Mesothelial cell of epicardium (in vitro differentiated cells): ENCODE measurements at regions not wholly inside any gene's neighbourhood (a gene's known extent, or its start where the extent isn't known, plus 50 kb on each side); places are given as distances from the start of the nearest gene placed in this dataset.
A peak's percentile ranks its signal among the peaks of the same experiment; 100 is the strongest.
"Not testable (repeated sequence)": the region's sequence is repeated elsewhere in the genome, so short reads cannot be mapped to it uniquely, and the experiment has no call there.

Source experiments
- DNase-seq, 2 experiments: peaks; one replicate each; pipeline ENCODE4 v3.0.0; 2021; ENCODE audit warnings: low spot score in 2 of 2; ENCODE audit not compliant: unreplicated experiment in 2 of 2
- H3K27ac Mint-ChIP-seq: 2 replicates; pipeline ENCODE4 v1.8.0; 2021; ENCODE audit warnings: mixed read lengths
- H3K27me3 Mint-ChIP-seq: 2 replicates; pipeline ENCODE4 v1.8.0; 2021; ENCODE audit warnings: low read depth, mixed read lengths
- H3K36me3 Mint-ChIP-seq: 2 replicates; pipeline ENCODE4 v1.8.0; 2021; ENCODE audit warnings: mixed read lengths
- H3K4me1 Mint-ChIP-seq: 2 replicates; pipeline ENCODE4 v1.8.0; 2021; ENCODE audit warnings: mixed read lengths
- H3K4me3 Mint-ChIP-seq: 2 replicates; pipeline ENCODE4 v1.8.0; 2021; ENCODE audit warnings: mild to moderate bottlenecking, moderate library complexity, mixed read lengths
- H3K9me3 Mint-ChIP-seq: 2 replicates; pipeline ENCODE4 v1.8.0; 2021; ENCODE audit warnings: mixed read lengths
- CTCF ChIP-seq: fragments of 200-600 bp; sonication (generic); IDR thresholded peaks from one replicate; pipeline ENCODE4 v1.5.0; 2021; ENCODE audit warnings: antibody characterized with exemption; ENCODE audit not compliant: unreplicated experiment

GRCh38 chr3:75342425-75342824 lies 321.7 kb upstream of the FRG2C start:
- Mint-ChIP-seq H3K36me3 (no peaks in the 10 kb centered on the region), H3K4me3 (no peak overlapping the region), H3K4me1 (peaks cover 5% of the 10 kb centered on the region), H3K27me3 (peaks cover 40% of the 10 kb centered on the region), H3K9me3 (no peaks in the 10 kb centered on the region), H3K27ac (no peak overlapping the region)
- no peak for TF ChIP-seq CTCF
- DNase-seq = no peak

GRCh38 chr3:75350536-75350935 lies 313.6 kb upstream of the FRG2C start:
- H3K27ac Mint-ChIP-seq, H3K36me3 Mint-ChIP-seq, H3K27me3 Mint-ChIP-seq, DNase-seq, H3K9me3 Mint-ChIP-seq, H3K4me3 Mint-ChIP-seq, H3K4me1 Mint-ChIP-seq: not testable (repeated sequence)

GRCh38 chr3:75362086-75362784 lies 301.9 kb upstream of the FRG2C start:
- H3K4me1 Mint-ChIP-seq = peaks cover 11% of the 10 kb centered on the region
- not testable (repeated sequence) for DNase-seq

GRCh38 chr3:75372964-75373363 lies 291.2 kb upstream of the FRG2C start:
- not testable (repeated sequence) for H3K4me1 Mint-ChIP-seq, H3K36me3 Mint-ChIP-seq, H3K9me3 Mint-ChIP-seq, H3K27ac Mint-ChIP-seq, DNase-seq, H3K4me3 Mint-ChIP-seq
- peaks cover 46% of the 10 kb centered on the region for H3K27me3 Mint-ChIP-seq

More at GRCh38 chr3:75362086-75362784, 301.9 kb upstream of the FRG2C start:
- not testable (repeated sequence) for H3K9me3 Mint-ChIP-seq, H3K36me3 Mint-ChIP-seq, H3K27ac Mint-ChIP-seq, H3K4me3 Mint-ChIP-seq
- H3K27me3 Mint-ChIP-seq = peaks cover 11% of the 10 kb centered on the region

GRCh38 chr3:75379840-75380239 lies 284.3 kb upstream of the FRG2C start:
- not testable (repeated sequence) for H3K27ac Mint-ChIP-seq, DNase-seq, H3K36me3 Mint-ChIP-seq, H3K9me3 Mint-ChIP-seq, H3K4me3 Mint-ChIP-seq
- Mint-ChIP-seq H3K27me3 (peaks cover 12% of the 10 kb centered on the region), H3K4me1 (peaks cover 20% of the 10 kb centered on the region)

GRCh38 chr3:75380276-75380771 lies 283.8 kb upstream of the FRG2C start:
- Mint-ChIP-seq H3K27me3 (peaks cover 7% of the 10 kb centered on the region), H3K4me3 (no peak overlapping the region)
- TF ChIP-seq CTCF = no peak

GRCh38 chr3:75384016-75384415 lies 280.1 kb upstream of the FRG2C start:
- not testable (repeated sequence) for DNase-seq, H3K27ac Mint-ChIP-seq, H3K27me3 Mint-ChIP-seq, H3K4me3 Mint-ChIP-seq, H3K36me3 Mint-ChIP-seq, H3K9me3 Mint-ChIP-seq
- H3K4me1 Mint-ChIP-seq = peaks cover 27% of the 10 kb centered on the region

More at GRCh38 chr3:75380276-75380771, 283.8 kb upstream of the FRG2C start:
- H3K36me3 Mint-ChIP-seq = no peaks in the 10 kb centered on the region
- no peak overlapping the region for H3K27ac Mint-ChIP-seq
- peaks cover 20% of the 10 kb centered on the region for H3K4me1 Mint-ChIP-seq
- DNase-seq = no peak
- no peaks in the 10 kb centered on the region for H3K9me3 Mint-ChIP-seq

GRCh38 chr3:75388486-75389124 lies 275.5 kb upstream of the FRG2C start:
- DNase-seq, H3K27me3 Mint-ChIP-seq, H3K4me3 Mint-ChIP-seq, H3K9me3 Mint-ChIP-seq, H3K36me3 Mint-ChIP-seq: not testable (repeated sequence)
- Mint-ChIP-seq H3K4me1 (peaks cover 24% of the 10 kb centered on the region), H3K27ac (peak overlapping the region; percentile 67)

- H3K27me3 Mint-ChIP-seq, H3K4me3 Mint-ChIP-seq, DNase-seq: not testable (repeated sequence)
Observed at GRCh38 chr3:75393288-75393694, 270.8 kb upstream of the FRG2C start.

GRCh38 chr3:75394102-75394501 lies 270.0 kb upstream of the FRG2C start:
- H3K9me3 Mint-ChIP-seq, DNase-seq, H3K36me3 Mint-ChIP-seq, H3K27me3 Mint-ChIP-seq, H3K4me3 Mint-ChIP-seq: not testable (repeated sequence)
- Mint-ChIP-seq H3K4me1 (peaks cover 24% of the 10 kb centered on the region), H3K27ac (peak overlapping the region; percentile 84)

More at GRCh38 chr3:75393288-75393694, 270.8 kb upstream of the FRG2C start:
- peak overlapping the region; percentile 76 for H3K27ac Mint-ChIP-seq
- H3K9me3 Mint-ChIP-seq, H3K36me3 Mint-ChIP-seq: not testable (repeated sequence)
- peaks cover 31% of the 10 kb centered on the region for H3K4me1 Mint-ChIP-seq

- H3K27ac Mint-ChIP-seq = peak overlapping the region; percentile 84
- H3K27me3 Mint-ChIP-seq, H3K9me3 Mint-ChIP-seq, H3K4me3 Mint-ChIP-seq, H3K36me3 Mint-ChIP-seq: not testable (repeated sequence)
- peaks cover 24% of the 10 kb centered on the region for H3K4me1 Mint-ChIP-seq
- peak in 1 of 2 experiments; percentile 57 for DNase-seq
Observed at GRCh38 chr3:75394562-75395360, 269.4 kb upstream of the FRG2C start.
